AG04450 (cell line): ENCODE measurements at regions not wholly inside any gene's neighbourhood (a gene's known extent, or its start where the extent isn't known, plus 50 kb on each side); places are given as distances from the start of the nearest gene placed in this dataset.
"Not testable (repeated sequence)": the region's sequence is repeated elsewhere in the genome, so short reads cannot be mapped to it uniquely, and the experiment has no call there.

Source experiments
- CTCF ChIA-PET: fragments of 300-600, 350-600 bp; formaldehyde crosslinking; extraction: SDS; loops from one replicate; lab custom pipeline; 2022; ENCODE audit warnings: antibody characterized with exemption, inconsistent platforms; lab: Charles Lee
- POLR2A ChIA-PET: fragments of 350-600 bp; formaldehyde crosslinking; extraction: SDS; loops from one replicate; lab custom pipeline; 2021; ENCODE audit warnings: antibody characterized with exemption, inconsistent platforms; lab: Yijun Ruan, JAX
- DNase-seq: peaks from one replicate; pipeline ENCODE4 v3.0.0-alpha.2; 2011; ENCODE audit warnings: low read depth, low spot score
- H3K27ac ChIP-seq: one replicate; pipeline ENCODE4 v1.5.1; 2012; ENCODE audit warnings: low read depth, low read length, control low read depth
- H3K27me3 ChIP-seq: one replicate; pipeline ENCODE4 v1.6.0; 2012; ENCODE audit warnings: low read length; ENCODE audit not compliant: control insufficient read depth, insufficient read depth
- H3K4me3 ChIP-seq: 2 replicates; pipeline ENCODE4 v1.5.1; 2011; ENCODE audit warnings: mild to moderate bottlenecking, low read depth, low read length, control low read depth
- H3K9me3 ChIP-seq: 2 replicates; pipeline ENCODE4 v1.5.1; 2012; ENCODE audit warnings: low read length; ENCODE audit not compliant: control insufficient read depth, insufficient read depth
- CTCF ChIP-seq: IDR thresholded peaks from 2 replicates; pipeline ENCODE4 v1.5.1; 2011; ENCODE audit warnings: low read depth, low read length, control low read depth, inconsistent platforms

DNA sequence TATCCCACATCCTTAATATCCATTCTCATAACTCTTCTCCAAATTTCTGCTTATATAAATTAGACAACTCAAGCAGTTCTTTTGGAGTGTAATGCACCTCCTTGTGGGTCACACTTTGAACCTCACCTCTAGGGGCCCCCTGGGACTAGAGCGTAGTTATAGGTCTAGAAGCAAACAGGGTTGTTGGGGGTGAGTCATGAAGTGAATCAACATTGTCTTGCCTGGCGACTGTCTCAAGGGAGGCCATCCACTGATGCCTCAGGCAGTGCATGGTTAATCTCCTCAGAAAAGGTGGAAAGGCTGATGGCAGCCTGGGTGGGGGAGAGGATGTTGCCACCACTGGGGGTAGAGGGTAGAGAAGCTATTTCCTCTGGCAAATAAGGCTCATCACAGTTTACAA lies 129.1 kb downstream of the TNFRSF21 start:
- no peak for DNase-seq
- ChIA-PET CTCF (interaction anchor here (0.6 kb wide), 1 partner anchor 10 kb away, joined by 3 read pairs; no protein-coding TSS in a partner anchor), POLR2A (no interaction called here)
- Histone ChIP-seq H3K27ac (no peak overlapping the region), H3K27me3 (no peaks in the 10 kb centered on the region), H3K4me3 (no peak overlapping the region), H3K9me3 (no peaks in the 10 kb centered on the region)
- no peak for TF ChIP-seq CTCF

- CTCF ChIA-PET: no interaction called here
- H3K4me3 ChIP-seq: no peak overlapping the region
- H3K27me3 ChIP-seq: no peaks in the 10 kb centered on the region
- no peaks in the 10 kb centered on the region for H3K9me3 ChIP-seq
- H3K27ac ChIP-seq: no peak overlapping the region
- TF ChIP-seq CTCF: no peak
- DNase-seq: no peak
- POLR2A ChIA-PET: no interaction called here
Measured at GRCh38 chr6:47179286-47179685, 130.4 kb downstream of the TNFRSF21 start.

DNA sequence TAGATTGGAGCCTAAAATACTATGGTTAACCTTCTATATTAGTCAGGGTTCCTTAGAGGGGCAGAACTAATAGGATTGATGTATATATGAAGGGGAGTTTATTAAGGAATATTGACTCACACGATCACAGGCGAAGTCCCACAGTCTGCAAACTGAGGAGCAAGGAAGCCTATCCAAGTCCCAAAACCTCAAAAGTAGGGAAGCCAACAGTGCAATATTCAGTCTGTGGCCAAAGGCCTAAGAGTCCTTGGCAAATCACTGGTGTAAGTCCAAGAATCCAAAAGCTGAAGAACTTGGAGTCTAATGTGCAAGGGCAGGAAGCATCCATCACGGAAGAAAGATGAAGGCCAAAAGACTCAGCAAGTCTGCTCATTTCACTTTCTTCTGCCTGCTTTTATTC lies 133.5 kb upstream of the ADGRF1 start:
- POLR2A ChIA-PET: no interaction called here
- no peaks in the 10 kb centered on the region for H3K9me3 ChIP-seq
- no peaks in the 10 kb centered on the region for H3K27me3 ChIP-seq
- CTCF ChIA-PET: no interaction called here
- no peak for TF ChIP-seq CTCF
- H3K4me3 ChIP-seq: no peak overlapping the region
- H3K27ac ChIP-seq: no peak overlapping the region
- DNase-seq: no peak

DNA sequence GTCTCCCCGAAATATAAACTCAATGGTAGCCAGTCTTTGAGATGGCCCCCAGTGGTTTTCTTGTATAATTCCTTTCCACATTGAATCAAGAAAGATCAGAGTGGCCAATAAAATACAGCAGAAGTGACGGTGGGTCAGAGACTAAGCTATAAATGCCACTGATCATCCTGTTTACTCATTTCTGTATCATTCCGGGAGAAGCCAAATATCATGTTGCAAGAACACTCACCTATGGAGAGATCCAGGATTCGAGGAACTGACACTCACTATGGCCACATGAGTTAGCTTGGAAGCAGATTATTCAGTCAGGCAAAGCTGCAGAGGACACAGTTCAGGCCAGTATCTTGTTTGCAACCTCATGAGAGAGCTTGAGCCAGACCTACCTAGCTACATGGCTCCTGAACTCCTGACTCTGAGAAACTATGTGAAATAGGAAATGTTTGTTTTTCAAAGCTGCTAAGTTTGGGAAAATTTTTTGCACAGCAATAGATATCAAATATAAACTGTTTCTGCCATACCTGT lies 132.4 kb upstream of the ADGRF1 start:
- POLR2A ChIA-PET: no interaction called here
- no peak for TF ChIP-seq CTCF
- CTCF ChIA-PET: interaction anchor here (0.5 kb wide), 1 partner anchor 11 kb away, joined by 3 read pairs; no protein-coding TSS in a partner anchor
- Histone ChIP-seq H3K9me3 (no peaks in the 10 kb centered on the region), H3K4me3 (no peak overlapping the region), H3K27me3 (no peaks in the 10 kb centered on the region), H3K27ac (no peak overlapping the region)
- DNase-seq: no peak

DNA sequence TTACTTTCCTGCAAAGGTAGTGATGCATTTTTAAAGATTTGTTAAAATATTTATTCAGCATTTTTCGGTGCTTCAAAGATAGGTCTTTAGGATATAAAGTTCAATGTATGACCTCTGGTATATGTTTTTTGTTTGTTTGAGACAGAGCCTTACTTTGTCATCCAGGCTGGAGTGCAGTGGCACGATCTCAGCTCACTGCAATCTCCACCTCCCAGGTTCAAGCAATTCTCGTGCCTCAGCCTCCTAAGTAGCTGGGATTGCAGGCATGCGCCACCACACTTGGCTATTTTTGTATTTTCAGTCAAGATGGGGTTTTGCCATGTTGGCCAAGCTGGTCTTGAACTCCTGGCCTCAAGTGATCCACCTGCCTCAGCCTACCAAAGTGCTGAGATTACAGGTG lies 131.9 kb upstream of the ADGRF1 start:
- CTCF ChIA-PET, H3K27ac ChIP-seq, DNase-seq, H3K27me3 ChIP-seq, H3K4me3 ChIP-seq, POLR2A ChIA-PET, H3K9me3 ChIP-seq: not testable (repeated sequence)

- H3K9me3 ChIP-seq, POLR2A ChIA-PET, DNase-seq, H3K4me3 ChIP-seq, H3K27me3 ChIP-seq, CTCF ChIA-PET, H3K27ac ChIP-seq: not testable (repeated sequence)
Measured at GRCh38 chr6:47173145-47173544, 131.0 kb upstream of the ADGRF1 start.
